Osteoblast (primary cell): ENCODE measurements at regions not wholly inside any gene's neighbourhood (a gene's known extent, or its start where the extent isn't known, plus 50 kb on each side); places are given as distances from the start of the nearest gene placed in this dataset.
"Not testable (repeated sequence)": the region's sequence is repeated elsewhere in the genome, so short reads cannot be mapped to it uniquely, and the experiment has no call there.

Experiments used
- DNase-seq: peaks from one replicate; pipeline ENCODE4 v3.0.0; 2011; ENCODE audit warnings: low spot score, mixed read lengths; ENCODE audit not compliant: insufficient read length; ENCODE audit errors: missing footprints
- H2AFZ ChIP-seq: 2 replicates; pipeline ENCODE4 v1.6.0; 2011; ENCODE audit warnings: mild to moderate bottlenecking, low read length
- H3K27ac ChIP-seq: 2 replicates; pipeline ENCODE4 v1.5.1; 2011; ENCODE audit warnings: mild to moderate bottlenecking, low read depth, low read length, moderate library complexity
- H3K27me3 ChIP-seq: 2 replicates; pipeline ENCODE4 v1.6.0; 2012; ENCODE audit warnings: mild to moderate bottlenecking, control low read depth, inconsistent platforms, low read length, moderate library complexity; ENCODE audit not compliant: insufficient read depth
- H3K36me3 ChIP-seq: 2 replicates; pipeline ENCODE4 v1.5.1; 2011; ENCODE audit warnings: mild to moderate bottlenecking, low read length, control low read depth, moderate library complexity; ENCODE audit not compliant: insufficient read depth
- H3K4me1 ChIP-seq: 2 replicates; pipeline ENCODE4 v1.5.1; 2011; ENCODE audit warnings: mild to moderate bottlenecking, low read length, control low read depth, moderate library complexity; ENCODE audit not compliant: insufficient read depth
- H3K4me2 ChIP-seq: 2 replicates; pipeline ENCODE4 v1.6.0; 2011; ENCODE audit warnings: mild to moderate bottlenecking, low read length; ENCODE audit not compliant: insufficient read depth
- H3K4me3 ChIP-seq: fragments of 200-600 bp; sonication (generic); 3 replicates; pipeline ENCODE4 v1.5.1; 2012; ENCODE audit warnings: mild to moderate bottlenecking, low read length, inconsistent platforms; ENCODE audit not compliant: insufficient read depth
- H3K79me2 ChIP-seq: 2 replicates; pipeline ENCODE4 v1.6.0; 2012; ENCODE audit warnings: mild to moderate bottlenecking, low read length, control low read depth, inconsistent platforms; ENCODE audit not compliant: insufficient read depth
- H3K9me3 ChIP-seq: 2 replicates; pipeline ENCODE4 v1.5.1; 2011; ENCODE audit warnings: low read depth, low read length, control low read depth
- H4K20me1 ChIP-seq: 2 replicates; pipeline ENCODE4 v1.6.0; 2012; ENCODE audit warnings: mild to moderate bottlenecking, low read length, control low read depth; ENCODE audit not compliant: insufficient read depth
- TF ChIP-seq, protein P1 (sequence below): IDR thresholded peaks from 2 replicates; pipeline ENCODE4 v1.5.1; 2011; ENCODE audit warnings: mild to moderate bottlenecking, low read depth, low read length, moderate library complexity; ENCODE audit errors: extremely low read depth

DNA sequence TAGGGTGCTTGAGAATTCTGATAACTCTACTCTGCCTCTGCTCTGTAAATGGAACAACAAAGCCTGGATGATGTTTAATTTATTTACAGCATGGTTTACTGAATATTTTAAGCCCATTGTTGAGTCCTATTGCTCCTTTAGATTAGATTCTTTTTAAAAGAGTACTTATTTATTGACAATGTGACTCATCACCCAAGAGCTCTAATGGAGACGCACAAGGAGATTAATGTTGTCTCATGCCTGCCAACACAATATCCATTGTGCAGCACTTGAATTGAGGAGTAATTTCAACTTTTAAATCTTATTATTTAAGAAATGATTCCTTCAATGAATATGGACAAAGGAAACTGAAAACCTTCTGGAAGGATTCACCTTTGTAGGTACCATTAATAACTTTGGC, 691.4 kb downstream of the ZBBX start:
- no peaks in the 10 kb centered on the region for H3K79me2 ChIP-seq
- no peak for DNase-seq
- TF ChIP-seq, protein P1, sequence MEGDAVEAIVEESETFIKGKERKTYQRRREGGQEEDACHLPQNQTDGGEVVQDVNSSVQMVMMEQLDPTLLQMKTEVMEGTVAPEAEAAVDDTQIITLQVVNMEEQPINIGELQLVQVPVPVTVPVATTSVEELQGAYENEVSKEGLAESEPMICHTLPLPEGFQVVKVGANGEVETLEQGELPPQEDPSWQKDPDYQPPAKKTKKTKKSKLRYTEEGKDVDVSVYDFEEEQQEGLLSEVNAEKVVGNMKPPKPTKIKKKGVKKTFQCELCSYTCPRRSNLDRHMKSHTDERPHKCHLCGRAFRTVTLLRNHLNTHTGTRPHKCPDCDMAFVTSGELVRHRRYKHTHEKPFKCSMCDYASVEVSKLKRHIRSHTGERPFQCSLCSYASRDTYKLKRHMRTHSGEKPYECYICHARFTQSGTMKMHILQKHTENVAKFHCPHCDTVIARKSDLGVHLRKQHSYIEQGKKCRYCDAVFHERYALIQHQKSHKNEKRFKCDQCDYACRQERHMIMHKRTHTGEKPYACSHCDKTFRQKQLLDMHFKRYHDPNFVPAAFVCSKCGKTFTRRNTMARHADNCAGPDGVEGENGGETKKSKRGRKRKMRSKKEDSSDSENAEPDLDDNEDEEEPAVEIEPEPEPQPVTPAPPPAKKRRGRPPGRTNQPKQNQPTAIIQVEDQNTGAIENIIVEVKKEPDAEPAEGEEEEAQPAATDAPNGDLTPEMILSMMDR = no peak

DNA sequence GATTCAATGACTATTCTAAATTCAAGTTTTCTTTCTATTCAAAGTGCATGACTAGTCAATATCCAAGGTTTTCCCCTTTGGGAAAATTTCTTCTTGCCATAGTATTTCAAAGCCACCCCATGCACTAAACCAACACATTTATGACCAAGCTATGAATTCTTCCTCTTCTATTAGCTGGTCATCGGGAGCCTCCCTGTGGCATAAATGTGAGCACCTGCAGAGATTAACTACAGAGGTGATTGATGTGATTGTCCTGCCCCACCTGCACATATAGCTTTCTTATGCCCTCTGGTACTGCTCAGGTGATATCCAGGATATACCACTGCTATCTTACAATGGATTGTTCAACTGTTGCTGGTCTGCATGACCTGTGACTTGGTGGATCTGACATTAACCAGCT, 694.9 kb downstream of the ZBBX start:
- Histone ChIP-seq H3K79me2 (no peaks in the 10 kb centered on the region), H3K36me3 (no peaks in the 10 kb centered on the region), H3K27me3 (no peaks in the 10 kb centered on the region), H2AFZ (no peak overlapping the region), H3K27ac (no peak overlapping the region), H3K4me2 (no peak overlapping the region), H3K4me1 (no peaks in the 10 kb centered on the region), H3K4me3 (no peak overlapping the region), H3K9me3 (no peaks in the 10 kb centered on the region), H4K20me1 (no peaks in the 10 kb centered on the region)
- TF ChIP-seq, protein P1 = no peak
- DNase-seq = no peak

More for the DNA sequence above, 691.4 kb downstream of the ZBBX start:
- Histone ChIP-seq H3K4me3 (no peak overlapping the region), H3K27ac (no peak overlapping the region), H3K36me3 (no peaks in the 10 kb centered on the region), H2AFZ (no peak overlapping the region), H3K9me3 (no peaks in the 10 kb centered on the region), H4K20me1 (no peaks in the 10 kb centered on the region), H3K4me1 (no peaks in the 10 kb centered on the region), H3K27me3 (no peaks in the 10 kb centered on the region), H3K4me2 (no peak overlapping the region)

DNA sequence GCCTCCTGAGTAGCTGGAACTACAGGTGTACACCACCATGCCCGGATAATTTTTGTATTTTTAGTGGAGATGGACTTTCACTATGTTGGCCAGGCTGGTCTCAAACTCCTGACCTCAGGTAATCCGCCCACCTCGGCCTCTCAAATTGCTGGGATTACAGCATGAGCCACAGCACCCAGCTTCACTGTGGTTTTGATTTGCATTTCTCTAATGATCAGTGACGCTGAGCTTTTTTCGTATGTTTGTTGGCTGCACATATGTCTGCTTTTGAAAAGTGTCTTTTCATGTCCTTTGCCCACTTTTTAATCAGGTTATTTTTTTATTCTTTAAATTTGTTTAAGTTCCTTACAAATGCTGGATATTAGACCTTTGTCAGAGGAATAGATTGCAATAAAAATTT, 696.0 kb downstream of the ZBBX start:
- H3K79me2 ChIP-seq, H2AFZ ChIP-seq, DNase-seq, H3K27me3 ChIP-seq, H3K4me1 ChIP-seq, H3K4me2 ChIP-seq, H3K36me3 ChIP-seq, H3K9me3 ChIP-seq, H4K20me1 ChIP-seq, H3K4me3 ChIP-seq, H3K27ac ChIP-seq: not testable (repeated sequence)

DNA sequence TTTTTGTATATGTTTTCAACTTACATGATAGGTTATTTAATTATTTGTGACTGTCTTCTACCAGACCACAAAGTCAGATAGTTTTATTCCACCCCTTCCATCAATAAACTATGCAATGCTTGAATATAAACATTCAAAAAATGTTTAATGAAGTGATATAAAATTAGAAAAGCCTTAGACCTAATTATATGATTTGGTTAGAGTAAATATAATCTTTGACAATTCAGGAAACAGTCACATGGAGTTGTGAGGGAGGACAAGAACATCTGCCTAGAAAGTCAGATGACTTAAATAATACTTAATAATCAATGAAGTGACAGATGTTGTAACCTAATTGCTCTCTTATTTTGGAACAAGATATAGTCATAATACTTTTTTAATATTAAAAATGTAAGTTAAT, 710.3 kb downstream of the ZBBX start:
- no peaks in the 10 kb centered on the region for H3K4me1 ChIP-seq
- no peak for DNase-seq
- no peaks in the 10 kb centered on the region for H3K79me2 ChIP-seq
- no peak overlapping the region for H3K4me2 ChIP-seq
- no peaks in the 10 kb centered on the region for H3K36me3 ChIP-seq
- TF ChIP-seq, protein P1 = no peak
- H3K27me3 ChIP-seq = no peaks in the 10 kb centered on the region
- no peaks in the 10 kb centered on the region for H4K20me1 ChIP-seq
- no peak overlapping the region for H3K4me3 ChIP-seq
- H3K27ac ChIP-seq = no peak overlapping the region
- no peak overlapping the region for H2AFZ ChIP-seq
- H3K9me3 ChIP-seq = no peaks in the 10 kb centered on the region
